H1 (cell line): ENCODE measurements at regions not wholly inside any gene's neighbourhood (a gene's known extent, or its start where the extent isn't known, plus 50 kb on each side); places are given as distances from the start of the nearest gene placed in this dataset.

Experiments used
- CTCF ChIA-PET: fragments of 300-600 bp; sonication (Branson Sonifier 250); formaldehyde crosslinking; loops from one replicate; lab custom pipeline; 2021; ENCODE audit not compliant: partially characterized antibody; lab: Charles Lee
- POLR2A ChIA-PET: fragments of 300-600 bp; sonication (Branson Sonifier 250); formaldehyde crosslinking; loops from one replicate; lab custom pipeline; 2021; ENCODE audit warnings: inconsistent platforms; ENCODE audit not compliant: partially characterized antibody; lab: Charles Lee
- DNase-seq, 2 experiments: peaks; one replicate each; pipeline versions ENCODE4 v3.0.0 to v3.0.0-alpha.2; 2010 to 2022; ENCODE audit warnings: low spot score in 2 of 2, low read depth in 1 of 2, mixed read lengths in 1 of 2
- FAIRE-seq: peaks from 2 replicates; lab custom pipeline; 2011; peaks lifted over from hg19 to GRCh38; lab: Jason Lieb, UNC
- H2AFZ ChIP-seq: 2 replicates; pipeline ENCODE4 v1.8.1; 2012; ENCODE audit warnings: low read length, inconsistent platforms
- H2AK5ac ChIP-seq: 2 replicates; pipeline ENCODE4 v1.6.1; 2013; ENCODE audit warnings: low read depth, low read length
- H2BK120ac ChIP-seq: replicated peaks from 2 replicates; pipeline ENCODE3; 2013; ENCODE audit warnings: low read depth, low read length, inconsistent platforms
- H2BK12ac ChIP-seq: 2 replicates; pipeline ENCODE4 v1.6.1; 2013; ENCODE audit warnings: low read depth, low read length
- H2BK15ac ChIP-seq: 2 replicates; pipeline ENCODE4 v1.6.1; 2013; ENCODE audit warnings: low read length
- H2BK20ac ChIP-seq: 2 replicates; pipeline ENCODE4 v1.6.1; 2013; ENCODE audit warnings: low read length
- H2BK5ac ChIP-seq: 2 replicates; pipeline ENCODE4 v1.6.1; 2013; ENCODE audit warnings: low read depth, low read length
- H3K14ac ChIP-seq: 2 replicates; pipeline ENCODE4 v1.6.1; 2013; ENCODE audit warnings: inconsistent platforms; ENCODE audit not compliant: insufficient read length
- H3K18ac ChIP-seq: 2 replicates; pipeline ENCODE4 v1.6.1; 2013; ENCODE audit warnings: low read length; ENCODE audit errors: extremely low read depth
- H3K23ac ChIP-seq: 2 replicates; pipeline ENCODE4 v1.6.1; 2013; ENCODE audit warnings: inconsistent platforms; ENCODE audit not compliant: insufficient read length
- H3K23me2 ChIP-seq: 2 replicates; pipeline ENCODE4 v1.6.1; 2013; ENCODE audit warnings: low read depth, low read length
- H3K27ac ChIP-seq: 2 replicates; pipeline ENCODE4 v1.6.1; 2011; ENCODE audit warnings: low read depth, low read length, inconsistent platforms
- H3K27me3 ChIP-seq, 4 experiments: replicated peaks in 1 of 4; 1 replicate in 1 of 4; 2 replicates in 3 of 4; pipeline versions ENCODE4 v1.6.1 to v1.8.1; 2011 to 2013; ENCODE audit warnings: low read length in 3 of 4, mild to moderate bottlenecking in 3 of 4, inconsistent platforms in 2 of 4, mixed read lengths in 2 of 4, moderate library complexity in 1 of 4; ENCODE audit not compliant: control insufficient read depth in 3 of 4, insufficient read depth in 3 of 4; ENCODE audit errors: extremely low read depth in 1 of 4
- H3K36me3 ChIP-seq, 4 experiments: 2 replicates each; pipeline versions ENCODE4 v1.6.1 to v1.8.1; 2011 to 2013; ENCODE audit warnings: mild to moderate bottlenecking in 4 of 4, low read length in 3 of 4, moderate library complexity in 2 of 4, control low read depth in 1 of 4, inconsistent platforms in 1 of 4; ENCODE audit not compliant: insufficient read depth in 4 of 4, control insufficient read depth in 2 of 4
- H3K4ac ChIP-seq: replicated peaks from 2 replicates; pipeline ENCODE3; 2013; ENCODE audit warnings: low read length, low read depth, mixed read lengths, inconsistent platforms; ENCODE audit not compliant: insufficient read length
- H3K4me1 ChIP-seq, 4 experiments: replicated peaks in 1 of 4; 1 replicate in 1 of 4; 2 replicates in 3 of 4; pipeline versions ENCODE4 v1.6.1 to v1.8.1; 2011 to 2013; ENCODE audit warnings: low read length in 3 of 4, inconsistent platforms in 2 of 4, mixed read lengths in 1 of 4; ENCODE audit not compliant: insufficient read depth in 4 of 4, control insufficient read depth in 3 of 4
- H3K4me2 ChIP-seq, 2 experiments: 2 replicates each; pipeline versions ENCODE4 v1.6.1 to v1.8.1; 2011 to 2013; ENCODE audit warnings: low read depth in 2 of 2, low read length in 2 of 2, control low read depth in 1 of 2, inconsistent platforms in 1 of 2, mild to moderate bottlenecking in 1 of 2; ENCODE audit not compliant: insufficient read depth in 1 of 2
- H3K4me3 ChIP-seq, 4 experiments: fragments of 200-600, 300-600 bp in 1 of 4; sonication (generic), shearing (Covaris generic), sonication (Bioruptor Twin) in 1 of 4; 2 replicates each; pipeline versions ENCODE4 v1.5.1 to v1.8.1; 2011 to 2016; ENCODE audit warnings: low read length in 4 of 4, low read depth in 3 of 4, control low read depth in 2 of 4, inconsistent platforms in 2 of 4, mild to moderate bottlenecking in 2 of 4, mixed read lengths in 1 of 4, moderate library complexity in 1 of 4; ENCODE audit not compliant: insufficient read depth in 2 of 4; ENCODE audit errors: extremely low read depth in 1 of 4
- H3K56ac ChIP-seq: replicated peaks from 2 replicates; pipeline ENCODE3; 2013; ENCODE audit warnings: low read depth, mild to moderate bottlenecking, mixed read lengths, low read length, inconsistent platforms; ENCODE audit not compliant: insufficient read length
- H3K79me1 ChIP-seq: 2 replicates; pipeline ENCODE4 v1.6.1; 2013; ENCODE audit warnings: low read depth, low read length, control low read depth
- H3K79me2 ChIP-seq, 2 experiments: 2 replicates each; pipeline versions ENCODE4 v1.6.1 to v1.8.1; 2012 to 2013; ENCODE audit warnings: low read length in 2 of 2, mild to moderate bottlenecking in 2 of 2, inconsistent platforms in 1 of 2; ENCODE audit not compliant: insufficient read depth in 2 of 2, control insufficient read depth in 1 of 2
- H3K9ac ChIP-seq, 4 experiments: replicated peaks in 1 of 4; 1 replicate in 1 of 4; 2 replicates in 3 of 4; pipeline versions ENCODE4 v1.6.1 to v1.8.1; 2011 to 2013; ENCODE audit warnings: low read depth in 3 of 4, low read length in 3 of 4, control low read depth in 2 of 4, mild to moderate bottlenecking in 2 of 4, moderate library complexity in 2 of 4, inconsistent platforms in 1 of 4; ENCODE audit errors: extremely low read depth in 1 of 4
- H3K9me3 ChIP-seq, 2 experiments: 2 replicates each; pipeline versions ENCODE4 v1.6.1 to v1.8.1; 2012 to 2013; ENCODE audit warnings: mild to moderate bottlenecking in 2 of 2, moderate library complexity in 2 of 2, control low read depth in 1 of 2, inconsistent platforms in 1 of 2, low read depth in 1 of 2, low read length in 1 of 2, mixed read lengths in 1 of 2; ENCODE audit not compliant: insufficient read depth in 2 of 2
- H4K20me1 ChIP-seq, 2 experiments: replicated peaks in 1 of 2; 2 replicates each; pipeline versions ENCODE3 to v1.8.1; 2011 to 2013; ENCODE audit warnings: inconsistent platforms in 2 of 2, low read length in 2 of 2, mild to moderate bottlenecking in 1 of 2; ENCODE audit not compliant: insufficient read depth in 2 of 2, control insufficient read depth in 1 of 2
- H4K5ac ChIP-seq: 2 replicates; pipeline ENCODE4 v1.6.1; 2013; ENCODE audit warnings: low read length, low read depth, mixed read lengths, inconsistent platforms; ENCODE audit not compliant: insufficient read length
- H4K8ac ChIP-seq: 2 replicates; pipeline ENCODE4 v1.8.0; 2013; ENCODE audit warnings: mild to moderate bottlenecking, moderate library complexity, low read length, inconsistent platforms; ENCODE audit not compliant: insufficient read depth; ENCODE audit errors: extremely low read depth
- H4K91ac ChIP-seq: replicated peaks from 2 replicates; pipeline ENCODE3; 2013; ENCODE audit warnings: low read length, mixed read lengths, inconsistent platforms; ENCODE audit not compliant: insufficient read length
- BRCA1 ChIP-seq: IDR thresholded peaks from 2 replicates; pipeline ENCODE4 v1.6.1; 2012; ENCODE audit warnings: low read depth, low read length, improper control_type of control experiment
- CEBPB ChIP-seq: IDR thresholded peaks from 2 replicates; pipeline ENCODE4 v1.6.1; 2012; ENCODE audit warnings: low read depth, low read length
- E2F6 ChIP-seq: IDR thresholded peaks from 2 replicates; pipeline ENCODE4 v1.6.1; 2012; ENCODE audit warnings: inconsistent platforms
- POLR2A ChIP-seq, 2 experiments: IDR thresholded peaks; 1 replicate in 1 of 2; 2 replicates in 1 of 2; pipeline ENCODE4 v1.6.1; 2011; ENCODE audit warnings: low read depth in 2 of 2, low read length in 2 of 2, mild to moderate bottlenecking in 2 of 2; ENCODE audit errors: control extremely low read depth in 1 of 2
- POLR2AphosphoS5 ChIP-seq: IDR thresholded peaks from 2 replicates; pipeline ENCODE4 v1.6.1; 2011; ENCODE audit warnings: low read depth, low read length
- RBBP5 ChIP-seq: IDR thresholded peaks from 2 replicates; pipeline ENCODE4 v1.7.1; 2012; ENCODE audit warnings: low read depth, mild to moderate bottlenecking, inconsistent platforms, low read length, moderate library complexity, borderline replicate concordance
- SRF ChIP-seq: IDR thresholded peaks from 2 replicates; pipeline ENCODE4 v1.6.1; 2011; ENCODE audit warnings: mild to moderate bottlenecking, low read depth, low read length, moderate library complexity
- TAF1 ChIP-seq: IDR thresholded peaks from 2 replicates; pipeline ENCODE4 v1.6.1; 2011; ENCODE audit warnings: mild to moderate bottlenecking, low read depth, low read length
- TAF7 ChIP-seq: optimal IDR thresholded peaks from 2 replicates; pipeline ENCODE3; 2011; ENCODE audit warnings: low read depth, mild to moderate bottlenecking, inconsistent platforms, low read length, moderate library complexity, borderline replicate concordance
- WGBS, 2 experiments: shearing (Covaris generic) in 1 of 2; methylation state at CpG; one replicate each; pipeline versions ENCODE4 v1.1.6 to v1.1.7; 2013 to 2015; ENCODE audit warnings: low lambda C conversion rate in 2 of 2, mixed read lengths in 2 of 2, inconsistent platforms in 1 of 2, low coverage in 1 of 2, missing lambda C conversion rate in 1 of 2; ENCODE audit not compliant: insufficient replicate concordance in 2 of 2, insufficient coverage in 1 of 2, insufficient read length in 1 of 2; ENCODE audit errors: extremely low coverage in 1 of 2, missing lambda C conversion rate in 1 of 2; 5-methylcytosine and 5-hydroxymethylcytosine counted together

- H4K8ac ChIP-seq, result no peak overlapping the region
- TF ChIP-seq BRCA1 (no peak), SRF (no peak), POLR2AphosphoS5 (no peak), CEBPB (no peak), POLR2A (IDR thresholded peaks at IDR 0.05; ENCODE audit: control extremely low read depth in 1 of 2, low read depth in 2 of 2, low read length in 2 of 2) (no peak), TAF7 (no peak), RBBP5 (no peak), TAF1 (no peak), E2F6 (no peak)
- TF ChIP-seq, all 59 proteins: peak for 0
Measured at GRCh38 chr22:47782328-47783075, 1020.1 kb downstream of the TBC1D22A start.

More at GRCh38 chr22:47782328-47783075, 1020.1 kb downstream of the TBC1D22A start:
- H3K4me3 ChIP-seq, result no peak overlapping the region
- no peak overlapping the region for H2BK12ac ChIP-seq
- H3K56ac ChIP-seq, result no peak overlapping the region
- no peak overlapping the region for H3K14ac ChIP-seq
- H3K27ac ChIP-seq, result no peak overlapping the region
- no peaks in the 10 kb centered on the region for H3K9me3 ChIP-seq
- 89% methylated on average over 13 of the region's 15 CpGs; no CpG with 5 or more reads in 1 of the 2 experiments for WGBS, 2 experiments
- H4K5ac ChIP-seq, result no peak overlapping the region
- H3K27me3 ChIP-seq, result no peaks in the 10 kb centered on the region
- ChIA-PET CTCF (interaction anchor here (0.8 to 1.4 kb wide), 3 partner anchors 22 to 149 kb away, joined by 3 to 5 read pairs (median 3); no protein-coding TSS in a partner anchor), POLR2A (no interaction called here)
- H3K23me2 ChIP-seq, result no peaks in the 10 kb centered on the region
- H4K20me1 ChIP-seq, result no peaks in the 10 kb centered on the region
- 0 out of 2 replicates have a peak overlapping the region, but pooled peaks have one; percentile 39 for H2AK5ac ChIP-seq
- DNase-seq, result peak in 1 of 2 experiments; percentile 34
- no peak overlapping the region for H4K91ac ChIP-seq
- FAIRE-seq, result no peak
- H3K4ac ChIP-seq, result no peak overlapping the region
- H3K79me2 ChIP-seq, result no peaks in the 10 kb centered on the region
- H2BK120ac ChIP-seq, result no peak overlapping the region
- no peak overlapping the region for H3K18ac ChIP-seq
- H2BK20ac ChIP-seq, result no peak overlapping the region
- H3K9ac ChIP-seq, result no peak overlapping the region
- no peak overlapping the region for H3K23ac ChIP-seq
- no peak overlapping the region for H3K4me2 ChIP-seq
- H2BK15ac ChIP-seq, result no peak overlapping the region
- H3K79me1 ChIP-seq, result no peaks in the 10 kb centered on the region
- no peaks in the 10 kb centered on the region for H3K36me3 ChIP-seq
- H2AFZ ChIP-seq, result no peak overlapping the region
- no peaks in the 10 kb centered on the region for H3K4me1 ChIP-seq
- H2BK5ac ChIP-seq, result no peak overlapping the region; the same call in 1 of the 2 replicates
